ENCODE measurements at regions not wholly inside any gene's neighbourhood (a gene's known extent, or its start where the extent isn't known, plus 50 kb on each side); places are given as distances from the start of the nearest gene placed in this dataset.

- no peak for DNase-seq
These were observed 270.8 kb upstream of the FZD8 start for GRCh38 chr10:35912615-35913569.

GRCh38 chr10:35911954-35912353 is 269.9 kb upstream of the FZD8 start:
- DNase-seq: no peak

- DNase-seq: no peak
These were observed 269.1 kb upstream of the FZD8 start for GRCh38 chr10:35911233-35911632.

- DNase-seq: no peak
These were observed 268.1 kb upstream of the FZD8 start for GRCh38 chr10:35910234-35910633.

- no peak for DNase-seq
These were observed 267.1 kb upstream of the FZD8 start for GRCh38 chr10:35909121-35909720.

GRCh38 chr10:35908451-35908850 is 266.4 kb upstream of the FZD8 start:
- no peak for DNase-seq

- no peak for DNase-seq
These were observed 265.5 kb upstream of the FZD8 start for GRCh38 chr10:35907548-35907947.

- no peak for DNase-seq
These were observed 264.1 kb upstream of the FZD8 start for GRCh38 chr10:35906155-35906554.

GRCh38 chr10:35903021-35903420 is 260.9 kb upstream of the FZD8 start:
- DNase-seq: no peak

GRCh38 chr10:35898716-35899440 is 256.8 kb upstream of the FZD8 start:
- no peak for DNase-seq

- DNase-seq: no peak
These were observed 253.9 kb upstream of the FZD8 start for GRCh38 chr10:35896001-35896400.

GRCh38 chr10:35895331-35895730 is 253.2 kb upstream of the FZD8 start:
- DNase-seq: no peak

- DNase-seq: no peak
These were observed 250.4 kb upstream of the FZD8 start for GRCh38 chr10:35892526-35892925.

- DNase-seq: no peak
These were observed 248.8 kb upstream of the FZD8 start for GRCh38 chr10:35890676-35891495.

GRCh38 chr10:35889971-35890675 is 248.0 kb upstream of the FZD8 start:
- DNase-seq: no peak

GRCh38 chr10:35889226-35889625 is 247.1 kb upstream of the FZD8 start:
- DNase-seq: no peak

GRCh38 chr10:35888400-35888799 is 246.3 kb upstream of the FZD8 start:
- no peak for DNase-seq

- no peak for DNase-seq
These were observed 245.6 kb upstream of the FZD8 start for GRCh38 chr10:35887685-35888084.

- no peak for DNase-seq
These were observed 243.0 kb upstream of the FZD8 start for GRCh38 chr10:35885076-35885475.

GRCh38 chr10:35884657-35885071 is 242.6 kb upstream of the FZD8 start:
- no peak for DNase-seq

GRCh38 chr10:35882422-35883150 is 240.5 kb upstream of the FZD8 start:
- DNase-seq: no peak
